Left lung (tissue), 4 donors: ENCODE measurements at regions not wholly inside any gene's neighbourhood (a gene's known extent, or its start where the extent isn't known, plus 50 kb on each side); places are given as distances from the start of the nearest gene placed in this dataset.

Source experiments
- ATAC-seq: fragments of 200-7000 bp; cut with Tn5 transposase; one replicate; pipeline ENCODE4 v1.9.1; 2020; ENCODE audit warnings: moderate library complexity
- DNase-seq, 4 donors: peaks; one replicate each; pipeline ENCODE4 v3.0.0-alpha.2; 2013 to 2020
- H3K27ac ChIP-seq, 2 donors: fragments of 200-600 bp; sonication (generic) in 1 of 2; one replicate each; pipeline versions ENCODE4 v1.5.0 to v1.8.0; 2020 to 2021
- H3K27me3 ChIP-seq, 2 donors: fragments of 200-600 bp; sonication (generic) in 1 of 2; one replicate each; pipeline versions ENCODE4 v1.5.0 to v1.8.0; 2020 to 2021
- H3K36me3 ChIP-seq, 2 donors: fragments of 200-600 bp; sonication (generic) in 1 of 2; one replicate each; pipeline versions ENCODE4 v1.5.0 to v1.8.0; 2020 to 2021
- H3K4me1 ChIP-seq, 2 donors: fragments of 200-600 bp; one replicate each; pipeline ENCODE4 v1.8.0; 2021
- H3K4me3 ChIP-seq, 2 donors: fragments of 200-600 bp; sonication (generic) in 1 of 2; one replicate each; pipeline versions ENCODE4 v1.5.0 to v1.8.0; 2020 to 2021; ENCODE audit warnings: mild to moderate bottlenecking in 1 of 2
- H3K9me3 ChIP-seq, 2 donors: fragments of 200-600 bp; sonication (generic) in 1 of 2; one replicate each; pipeline versions ENCODE4 v1.5.0 to v1.8.0; 2020 to 2021
- intact Hi-C, 2 donors: fragments of 100-400 bp; cut with DNase I; formaldehyde crosslinking; loops; one replicate each; pipeline versions ENCODE4 v1.11.2 to v1.14.2; 2022
- TF ChIP-seq, protein P1 (sequence below), 2 donors: fragments of 200-600 bp; sonication (generic) in 1 of 2; IDR thresholded peaks; one replicate each; pipeline versions ENCODE4 v1.5.0 to v1.8.0; 2021; ENCODE audit warnings: antibody characterized with exemption in 2 of 2
- donor health status: DM: no; HTN: yes; CAD: no.
- donor health status: DM: no; HTN: no; CAD: no.

GRCh38 chr13:55359067-55359466 is 1781.7 kb upstream of the PRR20A start:
- DNase-seq (no peak), ATAC-seq (no peak)
- TF ChIP-seq, protein P1, sequence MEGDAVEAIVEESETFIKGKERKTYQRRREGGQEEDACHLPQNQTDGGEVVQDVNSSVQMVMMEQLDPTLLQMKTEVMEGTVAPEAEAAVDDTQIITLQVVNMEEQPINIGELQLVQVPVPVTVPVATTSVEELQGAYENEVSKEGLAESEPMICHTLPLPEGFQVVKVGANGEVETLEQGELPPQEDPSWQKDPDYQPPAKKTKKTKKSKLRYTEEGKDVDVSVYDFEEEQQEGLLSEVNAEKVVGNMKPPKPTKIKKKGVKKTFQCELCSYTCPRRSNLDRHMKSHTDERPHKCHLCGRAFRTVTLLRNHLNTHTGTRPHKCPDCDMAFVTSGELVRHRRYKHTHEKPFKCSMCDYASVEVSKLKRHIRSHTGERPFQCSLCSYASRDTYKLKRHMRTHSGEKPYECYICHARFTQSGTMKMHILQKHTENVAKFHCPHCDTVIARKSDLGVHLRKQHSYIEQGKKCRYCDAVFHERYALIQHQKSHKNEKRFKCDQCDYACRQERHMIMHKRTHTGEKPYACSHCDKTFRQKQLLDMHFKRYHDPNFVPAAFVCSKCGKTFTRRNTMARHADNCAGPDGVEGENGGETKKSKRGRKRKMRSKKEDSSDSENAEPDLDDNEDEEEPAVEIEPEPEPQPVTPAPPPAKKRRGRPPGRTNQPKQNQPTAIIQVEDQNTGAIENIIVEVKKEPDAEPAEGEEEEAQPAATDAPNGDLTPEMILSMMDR (IDR thresholded peaks at IDR 0.05), result no peak
- Histone ChIP-seq H3K36me3 (no peaks in the 10 kb centered on the region), H3K4me1 (no peaks in the 10 kb centered on the region), H3K4me3 (no peak overlapping the region), H3K9me3 (no peaks in the 10 kb centered on the region), H3K27me3 (no peaks in the 10 kb centered on the region), H3K27ac (no peak overlapping the region)
- intact Hi-C loops, result no loop called here

GRCh38 chr13:55361141-55361540 is 1779.6 kb upstream of the PRR20A start:
- TF ChIP-seq, protein P1 (IDR thresholded peaks at IDR 0.05), result no peak
- no peak for ATAC-seq
- DNase-seq, result peak in 1 of 4 donors; percentile 1
- Histone ChIP-seq H3K4me1 (no peaks in the 10 kb centered on the region), H3K27me3 (no peaks in the 10 kb centered on the region), H3K9me3 (no peaks in the 10 kb centered on the region), H3K27ac (no peak overlapping the region), H3K4me3 (no peak overlapping the region), H3K36me3 (no peaks in the 10 kb centered on the region)
- intact Hi-C loops, result no loop called here

DNA sequence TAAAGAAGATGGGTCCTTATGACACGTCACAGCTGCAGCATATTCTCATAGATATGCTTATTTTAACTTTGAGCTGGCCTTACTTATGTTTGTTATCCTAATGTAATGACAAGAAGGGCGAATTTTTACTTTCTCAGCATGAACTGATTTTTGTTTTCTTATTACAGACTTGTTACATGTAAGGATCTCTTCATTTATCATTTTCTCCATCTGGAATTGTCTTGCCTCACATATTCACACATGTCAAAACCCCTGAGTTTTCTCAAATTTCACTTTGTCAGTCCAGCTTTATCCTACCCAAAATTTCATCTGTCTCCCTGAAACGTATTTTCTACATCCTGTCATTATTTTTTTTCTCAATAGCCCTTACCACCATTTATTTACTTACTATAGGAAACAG is 1774.0 kb upstream of the PRR20A start:
- no peak overlapping the region for H3K4me3 ChIP-seq
- TF ChIP-seq, protein P1 (IDR thresholded peaks at IDR 0.05), result no peak
- no peak for ATAC-seq
- peak in 2 of 4 donors; percentile 56 to 60 for DNase-seq
- no peaks in the 10 kb centered on the region for H3K9me3 ChIP-seq
- H3K36me3 ChIP-seq, result no peaks in the 10 kb centered on the region
- intact Hi-C loops, result no loop called here
- H3K27ac ChIP-seq, result no peak overlapping the region
- no peaks in the 10 kb centered on the region for H3K4me1 ChIP-seq
- no peaks in the 10 kb centered on the region for H3K27me3 ChIP-seq

GRCh38 chr13:55394470-55394869 is 1746.2 kb upstream of the PRR20A start:
- no peaks in the 10 kb centered on the region for H3K36me3 ChIP-seq
- no peak overlapping the region for H3K4me3 ChIP-seq
- H3K9me3 ChIP-seq, result peaks cover 0 to 20% of the 10 kb centered on the region in 2 donors
- DNase-seq, result no peak
- intact Hi-C loops, result no loop called here
- no peaks in the 10 kb centered on the region for H3K27me3 ChIP-seq
- no peaks in the 10 kb centered on the region for H3K4me1 ChIP-seq
- ATAC-seq, result no peak
- TF ChIP-seq, protein P1 (IDR thresholded peaks at IDR 0.05), result no peak
- no peak overlapping the region for H3K27ac ChIP-seq

DNA sequence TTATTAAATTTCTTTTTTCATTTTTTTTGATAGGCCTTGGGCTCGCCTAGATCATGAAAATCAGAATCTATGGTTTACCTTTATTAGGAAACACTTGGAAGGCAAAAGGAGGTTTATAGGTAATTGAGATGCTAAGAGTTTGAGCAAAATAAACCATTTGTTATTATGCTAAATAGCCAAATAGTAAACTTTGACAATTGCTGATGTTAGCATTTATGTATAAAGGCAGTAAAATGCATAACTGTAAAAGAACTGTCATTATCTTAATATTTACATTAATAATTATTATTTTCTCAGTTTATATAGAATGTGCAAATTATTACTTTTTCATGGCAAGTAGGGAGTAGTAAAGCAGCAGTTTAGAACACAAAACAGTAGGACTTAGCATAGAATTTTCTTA is 1737.8 kb upstream of the PRR20A start:
- intact Hi-C loops, result no loop called here
- Histone ChIP-seq H3K4me1 (no peaks in the 10 kb centered on the region), H3K36me3 (no peaks in the 10 kb centered on the region), H3K4me3 (no peak overlapping the region), H3K27me3 (no peaks in the 10 kb centered on the region), H3K9me3 (no peaks in the 10 kb centered on the region), H3K27ac (no peak overlapping the region)
- ATAC-seq, result no peak
- TF ChIP-seq, protein P1 (IDR thresholded peaks at IDR 0.05), result no peak
- no peak for DNase-seq
